Thoracic aorta (tissue), 2 donors: ENCODE measurements at regions not wholly inside any gene's neighbourhood (a gene's known extent, or its start where the extent isn't known, plus 50 kb on each side); places are given as distances from the start of the nearest gene placed in this dataset.
A peak's percentile ranks its signal among the peaks of the same experiment; 100 is the strongest.
"Not testable (repeated sequence)": the region's sequence is repeated elsewhere in the genome, so short reads cannot be mapped to it uniquely, and the experiment has no call there.

ENCODE experiments used
- ATAC-seq: fragments of 150-250 bp; one replicate; pipeline ENCODE4 v1.8.0; 2017; ENCODE audit warnings: low read depth; ENCODE audit not compliant: insufficient number of reproducible peaks, low FRiP score
- DNase-seq: peaks from one replicate; pipeline ENCODE4 v3.0.0-alpha.2; 2020; ENCODE audit warnings: low spot score
- H3K27ac ChIP-seq, 2 donors: fragments of 200-600 bp; sonication (generic); 1 replicate in 1 of 2; 2 replicates in 1 of 2; pipeline ENCODE4 v1.5.1; 2016; ENCODE audit warnings: mild to moderate bottlenecking in 2 of 2, moderate library complexity in 2 of 2
- H3K27me3 ChIP-seq: fragments of 200-600 bp; sonication (generic); replicated peaks from 2 replicates; pipeline ENCODE4 v1.6.0; 2016; ENCODE audit warnings: mild to moderate bottlenecking; ENCODE audit not compliant: insufficient read depth
- H3K36me3 ChIP-seq: fragments of 200-600 bp; sonication (generic); one replicate; pipeline ENCODE4 v1.5.1; 2016
- H3K4me1 ChIP-seq, 2 donors: fragments of 200-600 bp; sonication (generic); 1 replicate in 1 of 2; 2 replicates in 1 of 2; pipeline versions ENCODE4 v1.5.1 to v1.6.0; 2016; ENCODE audit warnings: low read depth in 2 of 2, mild to moderate bottlenecking in 1 of 2; ENCODE audit not compliant: control insufficient read depth in 1 of 2
- H3K4me3 ChIP-seq: fragments of 200-600 bp; sonication (generic); 2 replicates; pipeline ENCODE4 v1.5.1; 2016; ENCODE audit warnings: mild to moderate bottlenecking
- H3K9me3 ChIP-seq: fragments of 200-600 bp; sonication (generic); 2 replicates; pipeline ENCODE4 v1.5.1; 2016
- CTCF ChIP-seq: fragments of 200-600 bp; sonication (generic); IDR thresholded peaks from one replicate; pipeline ENCODE4 v1.5.1; 2019; ENCODE audit warnings: antibody characterized with exemption

GRCh38 chr15:98548139-98548971 is 100.0 kb upstream of the IGF1R start:
- Histone ChIP-seq H3K4me1 (peaks cover 0 to 17% of the 10 kb centered on the region in 2 donors), H3K4me3 (peak overlapping the region; percentile 73), H3K9me3 (no peaks in the 10 kb centered on the region), H3K36me3 (no peaks in the 10 kb centered on the region), H3K27me3 (no peaks in the 10 kb centered on the region), H3K27ac (peak overlapping the region; percentile 71 to 79)
- ATAC-seq (peak; percentile 69), DNase-seq (peak; percentile 67)
- peak; percentile 19 for TF ChIP-seq CTCF

- H3K4me1 ChIP-seq = peaks cover 0 to 17% of the 10 kb centered on the region in 2 donors
- H3K27ac ChIP-seq = peak overlapping the region; percentile 71 to 79
- TF ChIP-seq CTCF = no peak
- H3K36me3 ChIP-seq = no peaks in the 10 kb centered on the region
- no peaks in the 10 kb centered on the region for H3K27me3 ChIP-seq
- DNase-seq (no peak), ATAC-seq (no peak)
- H3K4me3 ChIP-seq = peak overlapping the region; percentile 73
- H3K9me3 ChIP-seq = no peaks in the 10 kb centered on the region
Observed at GRCh38 chr15:98549003-98549402, 99.3 kb upstream of the IGF1R start.

- H3K27me3 ChIP-seq = no peaks in the 10 kb centered on the region
- no peak overlapping the region for H3K4me3 ChIP-seq
- no peaks in the 10 kb centered on the region for H3K36me3 ChIP-seq
- DNase-seq = no peak
- no peak for TF ChIP-seq CTCF
- no peaks in the 10 kb centered on the region for H3K9me3 ChIP-seq
- H3K4me1 ChIP-seq = peaks cover 0 to 17% of the 10 kb centered on the region in 2 donors
- no peak for ATAC-seq
- H3K27ac ChIP-seq = no peak overlapping the region
Observed at GRCh38 chr15:98549741-98550140, 98.6 kb upstream of the IGF1R start.

- not testable (repeated sequence) for H3K27me3 ChIP-seq, H3K4me3 ChIP-seq, DNase-seq, H3K36me3 ChIP-seq, ATAC-seq, H3K27ac ChIP-seq, H3K9me3 ChIP-seq
- H3K4me1 ChIP-seq = peaks cover 0 to 17% of the 10 kb centered on the region in 2 donors
Observed at GRCh38 chr15:98550363-98550762, 98.0 kb upstream of the IGF1R start.

- Histone ChIP-seq H3K4me1 (peaks cover 0 to 17% of the 10 kb centered on the region in 2 donors), H3K4me3 (no peak overlapping the region), H3K27me3 (no peaks in the 10 kb centered on the region), H3K9me3 (no peaks in the 10 kb centered on the region), H3K36me3 (no peaks in the 10 kb centered on the region), H3K27ac (no peak overlapping the region)
- TF ChIP-seq CTCF = no peak
- DNase-seq (no peak), ATAC-seq (no peak)
Observed at GRCh38 chr15:98551936-98552562, 96.3 kb upstream of the IGF1R start.
